Renal pelvis (tissue), 1 donor: ENCODE measurements at regions not wholly inside any gene's neighbourhood (a gene's known extent, or its start where the extent isn't known, plus 50 kb on each side); places are given as distances from the start of the nearest gene placed in this dataset.

Experiments used
- DNase-seq: peaks from one replicate; pipeline ENCODE4 v3.0.0-alpha.2; 2013

- no peak for DNase-seq
Observed at GRCh38 chr12:92554158-92555073, 148.4 kb upstream of the PLEKHG7 start.

- DNase-seq, result no peak
Observed at GRCh38 chr12:92553389-92553788, 149.4 kb upstream of the PLEKHG7 start.

- DNase-seq, result no peak
Observed at GRCh38 chr12:92552412-92553108, 150.2 kb upstream of the PLEKHG7 start.

GRCh38 chr12:92551853-92552397, 150.9 kb upstream of the PLEKHG7 start:
- DNase-seq, result no peak

- no peak for DNase-seq
Observed at GRCh38 chr12:92551210-92551609, 151.6 kb upstream of the PLEKHG7 start.

GRCh38 chr12:92550661-92551060, 152.1 kb upstream of the PLEKHG7 start:
- no peak for DNase-seq

- DNase-seq, result no peak
Observed at GRCh38 chr12:92550254-92550653, 152.5 kb upstream of the PLEKHG7 start.

- DNase-seq, result no peak
Observed at GRCh38 chr12:92549516-92549915, 153.3 kb upstream of the PLEKHG7 start.

- no peak for DNase-seq
Observed at GRCh38 chr12:92547906-92548305, 154.9 kb upstream of the PLEKHG7 start.

GRCh38 chr12:92547420-92547819, 155.4 kb upstream of the PLEKHG7 start:
- no peak for DNase-seq

- DNase-seq, result no peak
Observed at GRCh38 chr12:92546635-92547348, 156.0 kb upstream of the PLEKHG7 start.

- DNase-seq, result no peak
Observed at GRCh38 chr12:92546259-92546634, 156.5 kb upstream of the PLEKHG7 start.

- no peak for DNase-seq
Observed at GRCh38 chr12:92544322-92544721, 158.5 kb upstream of the PLEKHG7 start.

GRCh38 chr12:92543840-92544239, 158.9 kb upstream of the PLEKHG7 start:
- no peak for DNase-seq

- peak; percentile 78 for DNase-seq
Observed at GRCh38 chr12:92543359-92543758, 159.4 kb upstream of the PLEKHG7 start.

- no peak for DNase-seq
Observed at GRCh38 chr12:92541731-92542130, 161.1 kb upstream of the PLEKHG7 start.

- no peak for DNase-seq
Observed at GRCh38 chr12:92540782-92541423, 161.9 kb upstream of the PLEKHG7 start.

GRCh38 chr12:92539976-92540781, 162.6 kb upstream of the PLEKHG7 start:
- no peak for DNase-seq

- DNase-seq, result no peak
Observed at GRCh38 chr12:92539110-92539749, 163.6 kb upstream of the PLEKHG7 start.

GRCh38 chr12:92537290-92537960, 165.4 kb upstream of the PLEKHG7 start:
- no peak for DNase-seq
